Stomach smooth muscle (tissue), 2 donors: ENCODE measurements at regions not wholly inside any gene's neighbourhood (a gene's known extent, or its start where the extent isn't known, plus 50 kb on each side); places are given as distances from the start of the nearest gene placed in this dataset.

Experiments used
- H3K27ac ChIP-seq: one replicate; pipeline ENCODE4 v1.7.0; 2013; ENCODE audit warnings: mild to moderate bottlenecking, low read length, inconsistent platforms
- H3K27me3 ChIP-seq, 2 donors: one replicate each; pipeline ENCODE4 v1.7.0; 2013; ENCODE audit warnings: low read length in 2 of 2; ENCODE audit not compliant: insufficient read depth in 2 of 2, control insufficient read depth in 1 of 2
- H3K36me3 ChIP-seq, 2 donors: one replicate each; pipeline ENCODE4 v1.7.0; 2013; ENCODE audit warnings: low read length in 2 of 2; ENCODE audit not compliant: control insufficient read depth in 2 of 2, insufficient read depth in 2 of 2
- H3K4me1 ChIP-seq: one replicate; pipeline ENCODE4 v1.7.0; 2013; ENCODE audit warnings: low read length; ENCODE audit not compliant: control insufficient read depth, insufficient read depth
- H3K4me3 ChIP-seq, 2 donors: one replicate each; pipeline ENCODE4 v1.7.0; 2013; ENCODE audit warnings: low read length in 2 of 2
- H3K9ac ChIP-seq, 2 donors: one replicate each; pipeline ENCODE4 v1.7.0; 2013; ENCODE audit warnings: low read length in 2 of 2, mild to moderate bottlenecking in 1 of 2
- H3K9me3 ChIP-seq, 2 donors: one replicate each; pipeline ENCODE4 v1.7.0; 2013; ENCODE audit warnings: low read length in 2 of 2; ENCODE audit not compliant: control insufficient read depth in 2 of 2
- donor health status: healthy.
- donor health status: Pancreatic carcinoma.

GRCh38 chr10:131402771-131403650 lies 91.5 kb upstream of the TCERG1L start:
- no peak overlapping the region for H3K9ac ChIP-seq
- H3K9me3 ChIP-seq = no peaks in the 10 kb centered on the region
- no peaks in the 10 kb centered on the region for H3K36me3 ChIP-seq
- H3K4me1 ChIP-seq = no peaks in the 10 kb centered on the region
- H3K27me3 ChIP-seq = peaks cover 0 to 9% of the 10 kb centered on the region in 2 donors
- H3K27ac ChIP-seq = no peak overlapping the region
- H3K4me3 ChIP-seq = no peak overlapping the region

DNA sequence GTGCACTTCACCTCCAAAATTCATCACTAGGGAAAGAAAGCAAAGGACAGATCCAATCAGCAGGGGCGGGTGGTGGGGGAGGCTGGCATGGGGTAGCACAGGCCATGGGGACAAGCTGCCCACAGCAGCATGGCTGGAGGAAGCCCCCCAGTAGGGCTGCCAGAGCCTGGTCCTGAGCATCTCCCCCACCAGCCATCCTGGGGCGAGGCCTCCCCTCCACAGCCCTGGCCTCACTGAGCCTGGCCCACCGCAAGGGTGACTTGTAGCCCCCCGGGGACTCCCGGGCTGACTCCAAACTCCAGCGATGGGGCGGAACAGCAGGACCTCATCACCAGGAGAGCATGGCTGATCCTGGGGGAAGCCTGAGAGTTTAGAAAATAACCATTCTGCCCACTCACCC lies 92.4 kb upstream of the TCERG1L start:
- Histone ChIP-seq H3K9ac (no peak overlapping the region), H3K9me3 (no peaks in the 10 kb centered on the region), H3K27ac (no peak overlapping the region), H3K27me3 (peaks cover 0 to 9% of the 10 kb centered on the region in 2 donors), H3K4me3 (no peak overlapping the region), H3K36me3 (no peaks in the 10 kb centered on the region), H3K4me1 (no peaks in the 10 kb centered on the region)

DNA sequence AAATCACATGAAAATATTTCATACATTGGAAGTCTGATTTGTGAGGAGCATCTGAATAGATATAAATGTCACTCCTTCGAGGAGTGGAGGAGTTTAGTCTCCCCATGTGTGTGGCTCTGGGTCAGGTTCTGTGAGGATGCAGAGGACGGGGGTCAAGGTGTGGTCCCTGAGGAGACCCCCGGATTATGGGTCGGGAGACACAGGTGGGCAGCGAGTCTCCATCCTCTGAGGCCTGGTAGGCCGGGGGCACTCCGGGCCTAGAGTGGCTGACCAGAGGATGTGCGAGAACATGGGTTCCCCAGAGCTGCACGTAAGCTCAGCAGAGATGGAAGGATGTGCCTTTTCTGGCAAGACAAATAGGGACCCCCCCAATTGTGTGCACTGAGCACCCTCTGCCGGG lies 93.4 kb upstream of the TCERG1L start:
- H3K9me3 ChIP-seq = no peaks in the 10 kb centered on the region
- H3K4me3 ChIP-seq = no peak overlapping the region
- peaks cover 0 to 9% of the 10 kb centered on the region in 2 donors for H3K27me3 ChIP-seq
- no peaks in the 10 kb centered on the region for H3K4me1 ChIP-seq
- H3K27ac ChIP-seq = no peak overlapping the region
- H3K9ac ChIP-seq = no peak overlapping the region
- H3K36me3 ChIP-seq = no peaks in the 10 kb centered on the region

GRCh38 chr10:131406676-131407392 lies 95.3 kb upstream of the TCERG1L start:
- Histone ChIP-seq H3K27ac (no peak overlapping the region), H3K9ac (no peak overlapping the region), H3K27me3 (peaks cover 0 to 9% of the 10 kb centered on the region in 2 donors), H3K9me3 (no peaks in the 10 kb centered on the region), H3K4me1 (no peaks in the 10 kb centered on the region), H3K36me3 (no peaks in the 10 kb centered on the region), H3K4me3 (no peak overlapping the region)

DNA sequence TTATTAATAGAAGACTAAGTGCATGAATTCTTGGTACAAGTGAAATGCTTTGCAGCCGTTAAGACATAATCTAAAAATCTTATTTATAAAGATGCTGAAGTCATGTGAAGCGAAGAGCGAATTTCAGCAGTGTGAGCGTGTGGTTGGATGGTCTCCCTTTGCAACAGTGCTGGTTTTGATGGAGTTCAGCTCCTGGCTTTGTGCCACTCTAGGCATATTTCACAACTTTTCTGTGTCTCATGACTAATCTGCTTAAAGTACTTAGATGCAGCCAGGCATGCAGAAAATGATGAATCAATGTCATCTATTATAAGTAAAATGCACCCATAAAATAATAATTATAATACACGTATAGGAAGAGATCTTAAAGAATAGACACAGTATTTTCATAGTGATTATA lies 107.2 kb upstream of the TCERG1L start:
- no peak overlapping the region for H3K27ac ChIP-seq
- H3K4me1 ChIP-seq = no peaks in the 10 kb centered on the region
- no peak overlapping the region for H3K4me3 ChIP-seq
- H3K9ac ChIP-seq = no peak overlapping the region
- H3K27me3 ChIP-seq = peaks cover 0 to 3% of the 10 kb centered on the region in 2 donors
- H3K9me3 ChIP-seq = peaks cover 5 to 7% of the 10 kb centered on the region in 2 donors
- no peaks in the 10 kb centered on the region for H3K36me3 ChIP-seq

DNA sequence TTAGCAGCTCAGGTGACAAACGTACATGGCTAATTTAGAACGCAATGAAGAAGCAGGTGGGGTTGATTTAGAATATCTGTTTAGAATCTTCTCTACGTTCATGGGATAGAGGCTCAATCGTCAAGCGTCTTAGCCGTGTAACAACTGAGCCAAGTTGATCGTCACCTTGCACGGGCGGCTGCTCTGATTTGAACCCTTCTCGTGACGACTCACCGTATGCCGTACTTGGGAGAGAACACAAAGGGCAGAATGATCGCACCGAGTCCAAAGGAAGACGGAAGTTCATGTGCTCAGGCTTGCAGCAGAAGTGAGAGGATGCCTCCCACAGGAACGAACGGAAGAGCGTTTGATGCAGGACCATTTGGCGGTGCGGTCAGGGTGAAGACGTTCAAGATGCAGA lies 108.3 kb upstream of the TCERG1L start:
- peaks cover 5 to 7% of the 10 kb centered on the region in 2 donors for H3K9me3 ChIP-seq
- no peak overlapping the region for H3K9ac ChIP-seq
- H3K4me1 ChIP-seq = no peaks in the 10 kb centered on the region
- H3K36me3 ChIP-seq = no peaks in the 10 kb centered on the region
- H3K27me3 ChIP-seq = peaks cover 0 to 3% of the 10 kb centered on the region in 2 donors
- no peak overlapping the region for H3K4me3 ChIP-seq
- H3K27ac ChIP-seq = no peak overlapping the region

DNA sequence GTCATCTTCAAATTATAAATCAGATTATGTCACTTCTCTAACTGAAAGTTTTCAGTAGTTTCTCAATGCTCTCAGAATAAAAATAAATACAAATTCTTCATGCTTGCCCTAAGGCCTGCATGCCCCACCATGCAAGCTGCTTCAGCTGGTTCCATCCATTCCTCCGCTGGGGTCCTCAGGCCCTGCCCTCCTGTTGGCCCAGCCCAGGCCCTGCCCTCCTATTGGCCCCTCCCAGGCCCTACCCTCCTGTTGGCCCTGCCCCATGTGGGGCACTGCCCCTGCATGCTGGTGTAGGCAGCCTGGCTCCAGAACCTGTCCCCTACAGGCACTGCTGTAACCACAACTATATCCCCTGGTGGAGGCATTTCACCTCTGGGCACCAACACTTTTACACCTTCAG lies 109.3 kb upstream of the TCERG1L start:
- Histone ChIP-seq H3K4me3 (no peak overlapping the region), H3K27me3 (peaks cover 0 to 6% of the 10 kb centered on the region in 2 donors), H3K27ac (no peak overlapping the region), H3K9ac (no peak overlapping the region), H3K4me1 (no peaks in the 10 kb centered on the region), H3K36me3 (no peaks in the 10 kb centered on the region), H3K9me3 (peaks cover 5 to 7% of the 10 kb centered on the region in 2 donors)

GRCh38 chr10:131421381-131421780 lies 109.9 kb upstream of the TCERG1L start:
- Histone ChIP-seq H3K36me3 (no peaks in the 10 kb centered on the region), H3K27ac (no peak overlapping the region), H3K27me3 (peaks cover 3 to 7% of the 10 kb centered on the region in 2 donors), H3K4me3 (no peak overlapping the region), H3K9ac (no peak overlapping the region), H3K9me3 (peaks cover 5% of the 10 kb centered on the region in 2 donors), H3K4me1 (no peaks in the 10 kb centered on the region)

DNA sequence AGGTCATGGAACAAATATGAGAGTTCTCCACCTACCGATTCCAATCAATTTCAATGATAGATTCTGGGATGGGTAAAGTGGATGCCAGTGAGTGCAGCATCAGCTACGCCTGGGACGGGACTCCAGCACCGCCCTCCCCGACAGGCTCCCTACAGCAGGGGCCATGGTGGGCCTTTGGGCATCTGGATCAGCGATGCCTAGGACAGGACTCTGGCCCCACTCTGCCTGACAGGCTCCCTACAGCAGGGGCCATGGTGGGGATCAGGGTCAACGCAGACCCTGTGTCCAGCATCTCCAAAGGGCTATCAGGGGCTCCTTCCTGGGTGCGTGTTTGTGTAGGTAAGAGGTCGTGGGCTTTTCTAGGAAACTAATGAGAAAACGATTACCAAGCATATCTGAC lies 111.2 kb upstream of the TCERG1L start:
- H3K27me3 ChIP-seq = peaks cover 3 to 8% of the 10 kb centered on the region in 2 donors
- H3K27ac ChIP-seq = no peak overlapping the region
- no peak overlapping the region for H3K4me3 ChIP-seq
- no peak overlapping the region for H3K9ac ChIP-seq
- no peaks in the 10 kb centered on the region for H3K9me3 ChIP-seq
- no peaks in the 10 kb centered on the region for H3K4me1 ChIP-seq
- H3K36me3 ChIP-seq = no peaks in the 10 kb centered on the region

DNA sequence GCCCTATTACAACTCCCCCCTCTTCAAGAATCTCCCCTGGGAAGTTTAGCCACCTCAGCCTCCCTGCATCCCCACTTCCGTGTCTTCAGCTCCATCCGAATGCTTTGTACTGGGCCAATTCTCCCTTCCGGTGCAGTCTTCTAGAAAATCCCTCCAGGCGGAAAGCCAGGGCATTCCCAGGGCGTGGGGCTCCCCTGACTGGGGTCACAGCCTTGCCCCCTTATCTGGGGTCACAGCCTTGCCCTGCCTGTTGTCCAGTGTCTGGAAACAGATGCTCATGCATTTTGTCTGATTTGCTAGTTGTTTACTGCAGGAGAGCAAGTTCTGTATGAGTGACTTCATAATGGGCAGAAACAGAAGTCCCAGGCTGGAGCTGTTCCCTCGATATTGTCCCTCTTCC lies 112.5 kb upstream of the TCERG1L start:
- H3K4me3 ChIP-seq = no peak overlapping the region
- no peaks in the 10 kb centered on the region for H3K4me1 ChIP-seq
- no peaks in the 10 kb centered on the region for H3K9me3 ChIP-seq
- no peak overlapping the region for H3K9ac ChIP-seq
- H3K27ac ChIP-seq = no peak overlapping the region
- H3K36me3 ChIP-seq = no peaks in the 10 kb centered on the region
- peaks cover 6 to 13% of the 10 kb centered on the region in 2 donors for H3K27me3 ChIP-seq
